ENCODE measurements at regions not wholly inside any gene's neighbourhood (a gene's known extent, or its start where the extent isn't known, plus 50 kb on each side); places are given as distances from the start of the nearest gene placed in this dataset.

DNA sequence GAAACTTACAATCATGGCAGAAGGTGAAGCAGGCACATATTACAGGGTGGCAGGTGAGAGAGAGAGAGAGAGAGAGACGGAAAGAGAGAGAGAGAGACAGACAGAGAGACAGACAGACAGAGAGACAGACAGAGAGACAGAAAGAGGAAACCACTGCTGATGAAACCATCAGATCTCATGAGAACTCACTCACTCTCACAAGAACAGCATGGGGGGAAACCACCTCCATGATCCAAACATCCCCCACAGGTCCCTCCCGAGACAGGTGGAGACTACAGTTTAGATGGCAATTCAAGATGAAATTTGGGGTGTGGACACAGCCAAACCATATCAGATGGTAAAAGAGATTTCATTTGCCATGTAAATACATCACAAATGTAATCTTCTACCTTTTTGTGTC is 708.1 kb downstream of the MRPL39 start:
- WGBS (ENCODE audit: insufficient coverage): no CpG with 5 or more reads among the region's 2 CpGs
- H3K9me3 ChIP-seq (ENCODE audit: control extremely low read depth in 1 of 5, control insufficient read depth in 4 of 5, insufficient read depth in 2 of 5, low read depth in 1 of 5, low read length in 4 of 5): no peaks in the 10 kb centered on the region
- no peaks in the 10 kb centered on the region for H3K36me3 ChIP-seq (ENCODE audit: control insufficient read depth in 4 of 4, insufficient read depth in 4 of 4, low read length in 3 of 4)
- no peaks in the 10 kb centered on the region for H3K27me3 ChIP-seq (replicated peaks in 2 of 5; ENCODE audit: control insufficient read depth in 4 of 5, insufficient read depth in 5 of 5, low read length in 4 of 5)
- ChIA-PET CTCF (no interaction called here), POLR2A (no interaction called here)
- H3K4me1 ChIP-seq (ENCODE audit: control extremely low read depth in 1 of 4, control insufficient read depth in 4 of 4, insufficient read depth in 4 of 4, low read length in 3 of 4): no peaks in the 10 kb centered on the region
- DNase-seq: no peak
- no peak overlapping the region for H3K4me3 ChIP-seq (ENCODE audit: control insufficient read depth in 1 of 7, extremely low read depth in 1 of 7, insufficient read depth in 4 of 7, low read depth in 2 of 7, low read length in 6 of 7)
- H3K27ac ChIP-seq (ENCODE audit: insufficient read depth in 1 of 2, low read depth in 1 of 2, low read length in 2 of 2, poor library complexity in 1 of 2, severe bottlenecking in 2 of 2): no peak overlapping the region

DNA sequence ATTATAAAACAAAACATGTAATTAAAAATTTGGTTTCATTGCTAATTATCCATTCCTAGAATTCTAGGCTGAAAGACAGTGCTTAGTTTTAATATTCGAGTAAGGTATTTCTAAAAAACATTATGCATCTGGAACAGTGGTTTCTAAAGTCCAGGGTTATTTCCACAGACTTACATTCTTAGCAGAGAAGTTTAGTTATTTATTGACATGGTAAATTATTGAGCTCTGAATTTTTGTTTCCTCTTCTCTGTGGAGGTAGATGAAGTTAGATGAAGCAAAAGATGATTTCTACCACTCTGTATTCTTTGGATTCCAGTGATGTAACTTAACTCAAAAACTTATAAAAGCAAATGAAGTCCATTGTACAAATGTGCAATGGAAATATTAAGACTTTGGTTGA is 709.4 kb downstream of the MRPL39 start:
- Histone ChIP-seq H3K27ac (ENCODE audit: insufficient read depth in 1 of 2, low read depth in 1 of 2, low read length in 2 of 2, poor library complexity in 1 of 2, severe bottlenecking in 2 of 2) (no peak overlapping the region), H3K4me1 (ENCODE audit: control extremely low read depth in 1 of 4, control insufficient read depth in 4 of 4, insufficient read depth in 4 of 4, low read length in 3 of 4) (no peaks in the 10 kb centered on the region), H3K9me3 (ENCODE audit: control extremely low read depth in 1 of 5, control insufficient read depth in 4 of 5, insufficient read depth in 2 of 5, low read depth in 1 of 5, low read length in 4 of 5) (no peaks in the 10 kb centered on the region), H3K36me3 (ENCODE audit: control insufficient read depth in 4 of 4, insufficient read depth in 4 of 4, low read length in 3 of 4) (no peaks in the 10 kb centered on the region), H3K4me3 (ENCODE audit: control insufficient read depth in 1 of 7, extremely low read depth in 1 of 7, insufficient read depth in 4 of 7, low read depth in 2 of 7, low read length in 6 of 7) (no peak overlapping the region), H3K27me3 (replicated peaks in 2 of 5; ENCODE audit: control insufficient read depth in 4 of 5, insufficient read depth in 5 of 5, low read length in 4 of 5) (no peaks in the 10 kb centered on the region)
- no peak for DNase-seq
- CTCF ChIA-PET: no interaction called here
- POLR2A ChIA-PET: no interaction called here
- WGBS (ENCODE audit: insufficient coverage): no CpG with 5 or more reads among the region's 1 CpG

- Histone ChIP-seq H3K27me3 (replicated peaks in 2 of 5; ENCODE audit: control insufficient read depth in 4 of 5, insufficient read depth in 5 of 5, low read length in 4 of 5) (no peaks in the 10 kb centered on the region), H3K27ac (ENCODE audit: insufficient read depth in 1 of 2, low read depth in 1 of 2, low read length in 2 of 2, poor library complexity in 1 of 2, severe bottlenecking in 2 of 2) (no peak overlapping the region), H3K4me3 (ENCODE audit: control insufficient read depth in 1 of 7, extremely low read depth in 1 of 7, insufficient read depth in 4 of 7, low read depth in 2 of 7, low read length in 6 of 7) (no peak overlapping the region), H3K4me1 (ENCODE audit: control extremely low read depth in 1 of 4, control insufficient read depth in 4 of 4, insufficient read depth in 4 of 4, low read length in 3 of 4) (no peaks in the 10 kb centered on the region), H3K36me3 (ENCODE audit: control insufficient read depth in 4 of 4, insufficient read depth in 4 of 4, low read length in 3 of 4) (no peaks in the 10 kb centered on the region), H3K9me3 (ENCODE audit: control extremely low read depth in 1 of 5, control insufficient read depth in 4 of 5, insufficient read depth in 2 of 5, low read depth in 1 of 5, low read length in 4 of 5) (no peaks in the 10 kb centered on the region)
- POLR2A ChIA-PET: no interaction called here
- CTCF ChIA-PET: no interaction called here
- DNase-seq: no peak
Measured at GRCh38 chr21:24896735-24897124, 710.6 kb downstream of the MRPL39 start.

DNA sequence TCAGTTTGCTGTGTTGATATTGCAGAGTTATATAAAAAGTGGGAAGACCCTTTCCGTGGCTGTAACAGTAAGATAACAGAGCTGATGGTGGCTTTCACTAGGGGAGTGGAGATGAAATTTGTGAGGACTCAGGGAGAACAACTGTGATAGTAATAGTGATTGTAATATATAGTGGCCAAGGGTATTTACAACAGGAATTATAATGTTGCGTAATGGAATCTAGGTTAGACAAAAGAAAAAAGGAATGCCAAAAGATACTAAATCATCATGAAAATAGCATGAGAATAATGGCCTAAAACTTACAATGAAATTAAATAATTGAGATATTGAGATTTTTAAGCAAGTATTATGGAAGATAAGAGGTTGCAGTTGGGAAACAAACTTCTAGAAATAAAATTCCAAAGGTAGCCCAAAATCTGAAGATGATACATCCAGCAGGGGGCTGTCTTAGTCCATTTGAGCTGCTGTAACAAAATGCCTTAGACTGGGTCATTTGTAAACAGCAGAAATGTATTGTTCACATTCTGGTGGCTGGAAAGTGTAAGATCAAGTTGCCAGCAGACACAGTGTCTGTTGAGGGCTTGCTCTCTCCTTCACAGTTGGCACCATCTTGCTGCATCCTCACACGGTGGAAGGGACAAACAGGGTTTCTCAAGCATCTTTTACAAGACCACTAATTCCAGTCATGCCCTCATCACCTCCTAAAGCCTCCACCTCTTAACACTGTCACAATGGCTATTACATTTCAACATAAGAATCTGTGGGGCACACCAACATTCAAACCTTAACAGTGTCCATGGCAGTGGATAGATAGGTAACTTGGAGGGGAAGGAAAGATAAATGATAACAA is 711.2 kb downstream of the MRPL39 start:
- CTCF ChIA-PET: interaction anchor here (1.1 kb wide), 1 partner anchor 417 kb away, joined by 4 read pairs; no protein-coding TSS in a partner anchor
- DNase-seq: peak; percentile 0 to 5 (median 2)
- Histone ChIP-seq H3K9me3 (ENCODE audit: control extremely low read depth in 1 of 5, control insufficient read depth in 4 of 5, insufficient read depth in 2 of 5, low read depth in 1 of 5, low read length in 4 of 5) (no peaks in the 10 kb centered on the region), H3K4me3 (ENCODE audit: control insufficient read depth in 1 of 7, extremely low read depth in 1 of 7, insufficient read depth in 4 of 7, low read depth in 2 of 7, low read length in 6 of 7) (no peak overlapping the region), H3K4me1 (ENCODE audit: control extremely low read depth in 1 of 4, control insufficient read depth in 4 of 4, insufficient read depth in 4 of 4, low read length in 3 of 4) (no peaks in the 10 kb centered on the region), H3K36me3 (ENCODE audit: control insufficient read depth in 4 of 4, insufficient read depth in 4 of 4, low read length in 3 of 4) (no peaks in the 10 kb centered on the region), H3K27ac (ENCODE audit: insufficient read depth in 1 of 2, low read depth in 1 of 2, low read length in 2 of 2, poor library complexity in 1 of 2, severe bottlenecking in 2 of 2) (no peak overlapping the region), H3K27me3 (replicated peaks in 2 of 5; ENCODE audit: control insufficient read depth in 4 of 5, insufficient read depth in 5 of 5, low read length in 4 of 5) (no peaks in the 10 kb centered on the region)
- POLR2A ChIA-PET: no interaction called here
- 100% methylated on average over 1 of the region's 3 CpGs for WGBS (ENCODE audit: insufficient coverage)

- Histone ChIP-seq H3K4me3 (ENCODE audit: control insufficient read depth in 1 of 7, extremely low read depth in 1 of 7, insufficient read depth in 4 of 7, low read depth in 2 of 7, low read length in 6 of 7) (no peak overlapping the region), H3K4me1 (ENCODE audit: control extremely low read depth in 1 of 4, control insufficient read depth in 4 of 4, insufficient read depth in 4 of 4, low read length in 3 of 4) (no peaks in the 10 kb centered on the region), H3K27me3 (replicated peaks in 2 of 5; ENCODE audit: control insufficient read depth in 4 of 5, insufficient read depth in 5 of 5, low read length in 4 of 5) (no peaks in the 10 kb centered on the region), H3K9me3 (ENCODE audit: control extremely low read depth in 1 of 5, control insufficient read depth in 4 of 5, insufficient read depth in 2 of 5, low read depth in 1 of 5, low read length in 4 of 5) (no peaks in the 10 kb centered on the region), H3K36me3 (ENCODE audit: control insufficient read depth in 4 of 4, insufficient read depth in 4 of 4, low read length in 3 of 4) (no peaks in the 10 kb centered on the region), H3K27ac (ENCODE audit: insufficient read depth in 1 of 2, low read depth in 1 of 2, low read length in 2 of 2, poor library complexity in 1 of 2, severe bottlenecking in 2 of 2) (no peak overlapping the region)
- DNase-seq: no peak
- ChIA-PET CTCF (no interaction called here), POLR2A (no interaction called here)
- no CpG with 5 or more reads among the region's 1 CpG for WGBS (ENCODE audit: insufficient coverage)
Measured at GRCh38 chr21:24894324-24894723, 713.0 kb downstream of the MRPL39 start.

- CTCF ChIA-PET: no interaction called here
- WGBS (ENCODE audit: insufficient coverage): no CpG with 5 or more reads among the region's 4 CpGs
- Histone ChIP-seq H3K4me3 (ENCODE audit: control insufficient read depth in 1 of 7, extremely low read depth in 1 of 7, insufficient read depth in 4 of 7, low read depth in 2 of 7, low read length in 6 of 7) (no peak overlapping the region), H3K27me3 (replicated peaks in 2 of 5; ENCODE audit: control insufficient read depth in 4 of 5, insufficient read depth in 5 of 5, low read length in 4 of 5) (no peaks in the 10 kb centered on the region), H3K36me3 (ENCODE audit: control insufficient read depth in 4 of 4, insufficient read depth in 4 of 4, low read length in 3 of 4) (no peaks in the 10 kb centered on the region), H3K9me3 (ENCODE audit: control extremely low read depth in 1 of 5, control insufficient read depth in 4 of 5, insufficient read depth in 2 of 5, low read depth in 1 of 5, low read length in 4 of 5) (no peaks in the 10 kb centered on the region), H3K4me1 (ENCODE audit: control extremely low read depth in 1 of 4, control insufficient read depth in 4 of 4, insufficient read depth in 4 of 4, low read length in 3 of 4) (no peaks in the 10 kb centered on the region), H3K27ac (ENCODE audit: insufficient read depth in 1 of 2, low read depth in 1 of 2, low read length in 2 of 2, poor library complexity in 1 of 2, severe bottlenecking in 2 of 2) (no peak overlapping the region)
- POLR2A ChIA-PET: no interaction called here
- DNase-seq: no peak
Measured at GRCh38 chr21:24890021-24890420, 717.3 kb downstream of the MRPL39 start.

DNA sequence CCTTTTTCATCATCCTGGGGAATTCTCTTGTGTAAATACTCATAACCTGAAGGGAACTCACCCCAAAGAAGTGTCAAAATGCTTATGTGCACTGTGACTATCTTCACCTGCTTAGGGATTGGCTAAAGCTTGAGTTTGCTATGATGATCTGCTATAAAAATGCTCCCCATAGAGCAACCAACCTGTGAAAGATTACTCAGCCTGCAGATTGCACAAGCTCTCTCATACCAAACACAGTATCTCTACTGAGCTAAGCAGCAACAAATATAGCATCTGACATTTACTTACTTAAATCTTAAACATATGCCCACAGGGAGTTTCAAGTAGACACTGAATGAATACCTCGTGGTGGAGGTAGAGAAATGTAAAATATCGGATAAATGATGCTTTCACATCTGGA is 725.8 kb downstream of the MRPL39 start:
- Histone ChIP-seq H3K4me3 (ENCODE audit: control insufficient read depth in 1 of 7, extremely low read depth in 1 of 7, insufficient read depth in 4 of 7, low read depth in 2 of 7, low read length in 6 of 7) (no peak overlapping the region), H3K27me3 (replicated peaks in 2 of 5; ENCODE audit: control insufficient read depth in 4 of 5, insufficient read depth in 5 of 5, low read length in 4 of 5) (no peaks in the 10 kb centered on the region), H3K4me1 (ENCODE audit: control extremely low read depth in 1 of 4, control insufficient read depth in 4 of 4, insufficient read depth in 4 of 4, low read length in 3 of 4) (no peaks in the 10 kb centered on the region), H3K36me3 (ENCODE audit: control insufficient read depth in 4 of 4, insufficient read depth in 4 of 4, low read length in 3 of 4) (no peaks in the 10 kb centered on the region), H3K9me3 (ENCODE audit: control extremely low read depth in 1 of 5, control insufficient read depth in 4 of 5, insufficient read depth in 2 of 5, low read depth in 1 of 5, low read length in 4 of 5) (no peaks in the 10 kb centered on the region), H3K27ac (ENCODE audit: insufficient read depth in 1 of 2, low read depth in 1 of 2, low read length in 2 of 2, poor library complexity in 1 of 2, severe bottlenecking in 2 of 2) (no peak overlapping the region)
- DNase-seq: no peak
- no CpG with 5 or more reads among the region's 2 CpGs for WGBS (ENCODE audit: insufficient coverage)
- ChIA-PET CTCF (no interaction called here), POLR2A (no interaction called here)
